Testis (tissue), 2 donors: ENCODE measurements at regions not wholly inside any gene's neighbourhood (a gene's known extent, or its start where the extent isn't known, plus 50 kb on each side); places are given as distances from the start of the nearest gene placed in this dataset.

Experiments used
- DNase-seq: peaks from one replicate; pipeline ENCODE4 v3.0.0-alpha.2; 2019
- H3K27ac ChIP-seq, 2 donors: fragments of 200-600 bp; sonication (generic); one replicate each; pipeline ENCODE4 v1.5.1; 2019
- H3K27me3 ChIP-seq: fragments of 200-600 bp; sonication (generic); one replicate; pipeline ENCODE4 v1.5.1; 2019
- H3K36me3 ChIP-seq: fragments of 200-600 bp; sonication (generic); one replicate; pipeline ENCODE4 v1.5.1; 2017; ENCODE audit warnings: low read depth; ENCODE audit errors: missing control alignments
- H3K4me1 ChIP-seq: fragments of 200-600 bp; sonication (generic); one replicate; pipeline ENCODE4 v1.5.1; 2019
- H3K4me3 ChIP-seq, 2 donors: fragments of 200-600 bp; sonication (generic); one replicate each; pipeline ENCODE4 v1.5.1; 2017 to 2019
- H3K9me3 ChIP-seq: fragments of 200-600 bp; sonication (generic); one replicate; pipeline ENCODE4 v1.5.1; 2017
- POLR2A ChIP-seq: fragments of 450-650 bp; IDR thresholded peaks from one replicate; pipeline ENCODE4 v1.6.1; 2017; ENCODE audit warnings: antibody characterized with exemption, mild to moderate bottlenecking, moderate library complexity
- WGBS, 2 donors: methylation state at CpG; one replicate each; pipeline ENCODE4 v1.1.5; 2018; 5-methylcytosine and 5-hydroxymethylcytosine counted together
- intact Hi-C: fragments of 100-400 bp; cut with DNase I; formaldehyde crosslinking; loops from one replicate; pipeline ENCODE4 v1.15.1; 2023; ENCODE audit warnings: low total_unique reads
- TF ChIP-seq, protein P1 (sequence below), 3 experiments: fragments of 450-650 bp in 2 of 3; fragments of 200-600 bp in 1 of 3; sonication (generic) in 1 of 3; IDR thresholded peaks; one replicate each; pipeline ENCODE4 v1.5.1; 2016 to 2019; ENCODE audit warnings: antibody characterized with exemption in 3 of 3, mild to moderate bottlenecking in 2 of 3, moderate library complexity in 1 of 3

DNA sequence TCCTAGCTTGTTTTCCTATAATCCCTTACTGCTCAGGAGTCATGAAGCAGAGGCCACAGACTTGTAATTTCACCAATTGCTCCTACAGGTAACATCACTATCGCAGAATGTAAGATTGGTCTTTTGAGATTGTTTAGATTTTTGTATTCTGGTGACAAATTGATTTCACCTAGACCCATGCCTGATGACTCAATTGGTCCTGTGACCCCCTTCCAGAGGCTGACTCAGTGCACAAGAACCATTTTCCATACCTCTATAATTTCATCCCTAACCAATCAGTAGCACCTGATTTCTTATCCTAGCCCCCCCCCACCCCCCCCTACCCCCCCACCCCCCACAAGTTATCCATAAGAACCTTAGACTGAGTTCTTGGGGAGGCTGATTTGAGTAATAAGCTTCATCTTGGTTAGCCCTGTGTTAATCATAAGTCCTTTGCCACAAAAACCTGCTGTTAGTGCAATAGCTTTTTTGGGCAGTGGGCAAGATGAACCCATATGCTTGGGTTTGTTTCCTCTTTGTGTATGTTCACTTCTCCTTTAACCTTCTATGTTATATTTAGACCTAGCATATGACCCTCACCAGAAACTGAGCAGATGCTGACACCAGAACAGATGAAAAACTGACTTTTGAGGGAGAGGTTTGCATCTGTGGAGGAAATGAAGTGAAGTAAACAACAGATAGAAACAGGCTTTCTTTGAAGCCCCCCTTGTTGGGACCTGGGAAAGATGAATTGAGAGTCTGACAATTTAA, 187.1 kb downstream of the KIF20B start:
- H3K36me3 ChIP-seq = no peaks in the 10 kb centered on the region
- 94 to 96% methylated on average over 1 of the region's 1 CpG for WGBS, 2 donors
- no peak for DNase-seq
- no peak overlapping the region for H3K4me3 ChIP-seq
- H3K4me1 ChIP-seq = no peaks in the 10 kb centered on the region
- intact Hi-C loops = no loop called here
- no peaks in the 10 kb centered on the region for H3K9me3 ChIP-seq
- H3K27me3 ChIP-seq = no peaks in the 10 kb centered on the region
- H3K27ac ChIP-seq = no peak overlapping the region
- TF ChIP-seq, protein P1, sequence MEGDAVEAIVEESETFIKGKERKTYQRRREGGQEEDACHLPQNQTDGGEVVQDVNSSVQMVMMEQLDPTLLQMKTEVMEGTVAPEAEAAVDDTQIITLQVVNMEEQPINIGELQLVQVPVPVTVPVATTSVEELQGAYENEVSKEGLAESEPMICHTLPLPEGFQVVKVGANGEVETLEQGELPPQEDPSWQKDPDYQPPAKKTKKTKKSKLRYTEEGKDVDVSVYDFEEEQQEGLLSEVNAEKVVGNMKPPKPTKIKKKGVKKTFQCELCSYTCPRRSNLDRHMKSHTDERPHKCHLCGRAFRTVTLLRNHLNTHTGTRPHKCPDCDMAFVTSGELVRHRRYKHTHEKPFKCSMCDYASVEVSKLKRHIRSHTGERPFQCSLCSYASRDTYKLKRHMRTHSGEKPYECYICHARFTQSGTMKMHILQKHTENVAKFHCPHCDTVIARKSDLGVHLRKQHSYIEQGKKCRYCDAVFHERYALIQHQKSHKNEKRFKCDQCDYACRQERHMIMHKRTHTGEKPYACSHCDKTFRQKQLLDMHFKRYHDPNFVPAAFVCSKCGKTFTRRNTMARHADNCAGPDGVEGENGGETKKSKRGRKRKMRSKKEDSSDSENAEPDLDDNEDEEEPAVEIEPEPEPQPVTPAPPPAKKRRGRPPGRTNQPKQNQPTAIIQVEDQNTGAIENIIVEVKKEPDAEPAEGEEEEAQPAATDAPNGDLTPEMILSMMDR (IDR thresholded peaks at IDR 0.05) = no peak
- no peak for TF ChIP-seq POLR2A

DNA sequence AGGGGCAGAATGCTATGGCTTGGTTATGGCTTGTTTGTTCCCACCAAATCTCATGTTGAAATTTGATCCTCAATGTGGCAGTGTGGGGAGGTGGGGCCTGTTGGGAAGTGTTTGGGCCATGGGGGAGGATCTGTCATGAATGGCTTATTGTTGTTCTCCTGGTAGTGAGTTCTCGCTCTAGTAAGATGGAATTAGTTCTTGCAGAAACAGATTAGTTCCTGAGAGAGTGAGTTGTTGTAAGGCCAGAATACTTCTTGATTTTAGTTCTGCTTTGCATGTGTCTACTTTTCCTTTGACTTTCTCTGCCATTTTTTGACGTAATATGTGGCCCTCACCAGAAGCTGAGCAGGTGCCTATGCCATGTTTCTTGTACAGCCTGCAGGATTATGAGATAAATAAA, 188.2 kb downstream of the KIF20B start:
- no peak overlapping the region for H3K4me3 ChIP-seq
- H3K36me3 ChIP-seq = no peaks in the 10 kb centered on the region
- no peak overlapping the region for H3K27ac ChIP-seq
- H3K4me1 ChIP-seq = no peaks in the 10 kb centered on the region
- no peaks in the 10 kb centered on the region for H3K9me3 ChIP-seq
- TF ChIP-seq POLR2A = no peak
- TF ChIP-seq, protein P1 (IDR thresholded peaks at IDR 0.05) = no peak
- H3K27me3 ChIP-seq = no peaks in the 10 kb centered on the region
- intact Hi-C loops = no loop called here
- DNase-seq = no peak
- WGBS, 2 donors = 70 to 85% methylated on average over 2 of the region's 2 CpGs

DNA sequence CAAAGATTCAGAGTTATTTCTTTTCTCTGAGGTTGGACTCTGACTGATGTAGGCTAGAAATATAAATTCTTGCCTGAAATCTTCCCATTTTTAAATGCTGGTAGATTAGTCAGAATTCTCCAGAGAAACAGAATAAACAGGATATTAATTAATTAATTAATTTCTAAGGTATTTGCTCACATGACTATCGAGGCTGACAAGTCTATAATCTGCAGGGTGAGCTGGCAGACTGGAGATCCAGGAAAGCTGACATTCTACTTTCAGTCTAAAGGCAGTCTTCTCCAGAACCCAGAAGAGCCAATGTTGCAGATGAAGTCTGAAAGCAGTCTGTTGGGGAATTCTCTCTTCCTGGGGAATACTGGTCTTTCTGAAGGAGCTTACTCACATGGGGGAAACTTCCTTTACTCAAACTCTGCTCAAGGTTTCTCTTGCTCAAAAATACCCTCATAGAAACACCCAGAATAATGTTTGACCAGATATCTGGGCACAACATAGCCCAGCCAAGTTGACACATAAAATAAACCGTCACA, 189.7 kb downstream of the KIF20B start:
- Histone ChIP-seq H3K27me3 (no peaks in the 10 kb centered on the region), H3K4me3 (no peak overlapping the region), H3K27ac (no peak overlapping the region), H3K4me1 (no peaks in the 10 kb centered on the region), H3K9me3 (no peaks in the 10 kb centered on the region), H3K36me3 (no peaks in the 10 kb centered on the region)
- no peak for DNase-seq
- 76 to 81% methylated on average over 2 of the region's 2 CpGs for whole genome bisulfite sequencing, 2 donors
- intact Hi-C loops = no loop called here
- TF ChIP-seq, protein P1 (IDR thresholded peaks at IDR 0.05) = no peak
- TF ChIP-seq POLR2A = no peak

DNA sequence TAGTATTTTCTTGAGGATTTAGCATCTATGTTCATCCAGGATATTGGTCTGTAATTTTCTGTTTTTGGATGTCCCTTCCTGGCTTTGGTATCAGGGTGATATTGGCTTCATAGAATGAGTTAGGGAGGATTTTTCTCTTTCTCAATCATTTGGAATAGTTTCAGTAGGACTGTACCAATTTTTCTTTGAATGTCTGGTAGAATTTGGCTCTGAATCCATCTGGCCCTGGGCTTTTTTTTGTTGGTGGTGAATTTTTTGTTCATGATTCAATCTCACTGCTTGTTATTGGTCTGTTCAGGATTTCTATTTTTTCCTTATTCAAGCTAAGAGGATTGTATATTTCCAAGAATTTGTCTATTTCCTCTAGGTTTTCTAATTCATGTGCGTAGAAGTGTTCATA, 192.7 kb downstream of the KIF20B start:
- Histone ChIP-seq H3K4me1 (no peaks in the 10 kb centered on the region), H3K27ac (no peak overlapping the region), H3K27me3 (no peaks in the 10 kb centered on the region), H3K9me3 (no peaks in the 10 kb centered on the region), H3K36me3 (no peaks in the 10 kb centered on the region), H3K4me3 (no peak overlapping the region)
- TF ChIP-seq, protein P1 (IDR thresholded peaks at IDR 0.05) = no peak
- no peak for TF ChIP-seq POLR2A
- 96 to 100% methylated on average over 1 of the region's 1 CpG for WGBS, 2 donors
- no peak for DNase-seq
- intact Hi-C loops = no loop called here

DNA sequence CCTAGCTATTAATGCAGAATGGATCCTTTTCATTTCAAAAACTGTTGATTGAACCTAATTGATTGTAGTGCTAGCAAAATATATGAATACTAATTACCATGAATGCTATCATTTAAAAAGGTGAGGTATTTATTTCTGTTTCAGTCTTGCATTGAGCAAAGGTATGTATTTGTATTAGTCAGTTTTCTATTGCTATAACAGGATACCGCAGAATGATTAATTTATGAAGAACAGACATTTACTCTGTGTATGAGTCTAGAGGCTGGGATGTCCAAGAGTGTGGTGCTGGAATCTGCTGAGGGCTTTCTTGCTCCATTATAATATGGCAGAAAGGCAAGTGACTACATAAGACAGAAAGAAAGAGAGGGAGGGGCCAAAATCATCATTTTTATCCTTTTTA, 199.2 kb downstream of the KIF20B start:
- H3K4me3 ChIP-seq = no peak overlapping the region
- TF ChIP-seq, protein P1 (IDR thresholded peaks at IDR 0.05) = no peak
- TF ChIP-seq POLR2A = no peak
- H3K4me1 ChIP-seq = no peaks in the 10 kb centered on the region
- H3K27ac ChIP-seq = no peak overlapping the region
- H3K36me3 ChIP-seq = no peaks in the 10 kb centered on the region
- intact Hi-C loops = no loop called here
- no peak for DNase-seq
- 91 to 98% methylated on average over 1 of the region's 1 CpG for WGBS, 2 donors
- no peaks in the 10 kb centered on the region for H3K9me3 ChIP-seq
- H3K27me3 ChIP-seq = no peaks in the 10 kb centered on the region
